Nucleus accumbens (tissue), 56 donors: ENCODE measurements at regions not wholly inside any gene's neighbourhood (a gene's known extent, or its start where the extent isn't known, plus 50 kb on each side); places are given as distances from the start of the nearest gene placed in this dataset.

Experiments
- DNase-seq, 56 donors: peaks; one replicate each; lab custom pipeline; 2025; lab: John Stamatoyannopoulos, UW

- DNase-seq = no peak
These were observed 55.7 kb upstream of the OR5AN1 start for GRCh38 chr11:59302991-59303390.

GRCh38 chr11:59295435-59295834 lies 63.3 kb upstream of the OR5AN1 start:
- no peak for DNase-seq

DNA sequence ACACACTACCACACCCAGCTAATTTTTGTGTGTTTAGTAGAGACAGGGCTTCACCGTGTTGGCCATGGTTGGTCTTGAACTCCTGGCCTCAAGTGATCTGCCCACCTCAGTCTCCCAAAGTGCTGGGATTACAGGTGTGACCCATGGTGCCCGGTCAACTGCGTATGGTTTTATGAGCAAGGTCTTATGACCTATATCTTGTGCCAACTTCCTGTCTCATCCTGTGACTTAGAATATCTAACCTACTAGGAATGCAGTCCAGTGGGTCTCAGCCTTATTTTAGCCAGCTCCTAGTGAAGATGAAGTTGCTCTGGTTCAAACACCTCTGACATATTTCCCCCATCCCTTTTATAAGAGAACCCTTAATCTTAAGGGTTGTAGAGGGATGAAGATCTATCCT lies 66.1 kb upstream of the OR5AN1 start:
- no peak for DNase-seq

DNA sequence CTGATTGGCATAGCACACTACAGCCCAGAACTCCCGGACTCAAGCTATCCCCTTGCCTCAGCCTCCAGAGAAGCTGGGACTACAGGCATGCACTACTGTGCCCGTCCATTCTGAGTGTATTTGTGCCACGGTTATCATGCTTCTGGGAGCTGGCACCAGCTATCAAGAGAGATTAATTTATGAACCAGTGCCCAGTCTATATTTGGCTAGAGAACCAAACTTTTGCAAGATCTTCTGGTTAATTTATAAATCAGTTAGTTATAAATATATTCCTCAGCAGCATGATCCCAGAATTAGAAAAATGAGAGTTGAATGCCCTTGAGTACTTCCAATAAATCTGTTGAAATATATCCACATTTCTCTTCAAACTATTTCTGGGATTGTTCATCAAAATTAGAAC lies 67.5 kb upstream of the OR5AN1 start:
- no peak for DNase-seq

DNA sequence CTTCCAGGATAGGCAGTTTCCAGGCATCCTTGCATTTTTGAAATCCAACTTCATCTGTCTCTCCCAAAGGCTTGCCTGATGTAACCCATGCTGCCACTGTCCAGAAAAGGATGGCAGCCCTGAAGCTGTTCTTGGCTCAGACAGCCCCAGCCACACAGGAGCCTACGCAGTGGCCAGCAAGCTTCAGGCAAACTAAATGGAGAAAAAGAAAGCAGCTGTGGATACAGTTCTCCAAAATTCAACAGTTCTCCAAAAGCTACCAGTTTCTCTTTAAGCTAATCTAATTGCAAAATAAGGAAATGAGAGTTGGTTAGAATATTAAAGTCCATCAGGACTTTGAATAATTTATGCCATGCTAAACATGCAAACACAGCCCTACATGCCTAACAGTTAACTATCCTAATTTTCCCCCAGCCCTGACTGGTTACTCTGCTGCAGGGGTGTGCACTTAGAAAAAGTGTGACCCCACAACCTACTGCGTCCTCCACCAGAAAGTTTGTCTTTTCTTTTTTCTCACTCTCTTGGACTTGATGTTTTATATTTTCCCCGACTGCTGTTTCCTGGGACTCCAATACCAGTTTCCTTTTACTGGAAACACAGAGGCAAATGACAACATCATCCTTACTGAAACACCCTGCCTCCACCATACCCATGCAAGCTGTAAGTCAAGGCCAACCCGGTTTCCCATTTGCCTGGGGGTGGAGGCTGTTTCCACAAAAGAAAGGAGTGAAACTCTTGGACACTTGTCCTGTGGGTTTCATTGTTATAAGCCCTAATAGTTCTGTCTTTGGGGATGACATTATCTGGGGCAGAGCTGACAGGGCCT lies 69.1 kb upstream of the OR5AN1 start:
- no peak for DNase-seq

GRCh38 chr11:59285716-59286260 lies 72.9 kb upstream of the OR5AN1 start:
- no peak for DNase-seq

DNA sequence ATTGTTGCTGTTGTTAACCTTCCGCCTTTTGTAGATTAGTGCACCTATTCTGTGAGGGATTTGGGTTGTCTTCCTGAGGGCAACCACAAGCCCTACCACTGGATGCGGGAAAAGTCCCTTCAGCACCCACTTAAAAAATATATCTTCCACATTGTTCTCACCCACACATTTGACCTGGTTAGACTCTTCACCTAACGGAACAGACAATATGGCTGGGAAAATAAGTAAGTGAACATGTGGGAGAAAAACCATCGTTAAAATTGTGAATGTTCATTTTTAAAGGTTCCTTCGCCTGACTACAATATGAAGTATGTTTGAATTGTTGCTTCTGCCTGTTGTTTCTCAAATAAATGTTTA lies 72.0 kb upstream of the MPEG1 start:
- no peak for DNase-seq

- DNase-seq = peak in 23 of 56 donors; percentile 3 to 61 (median 12)
These were observed 71.4 kb upstream of the MPEG1 start for GRCh38 chr11:59283825-59284772.

GRCh38 chr11:59283311-59283710 lies 70.6 kb upstream of the MPEG1 start:
- no peak for DNase-seq

GRCh38 chr11:59281177-59281576 lies 68.5 kb upstream of the MPEG1 start:
- DNase-seq = no peak

DNA sequence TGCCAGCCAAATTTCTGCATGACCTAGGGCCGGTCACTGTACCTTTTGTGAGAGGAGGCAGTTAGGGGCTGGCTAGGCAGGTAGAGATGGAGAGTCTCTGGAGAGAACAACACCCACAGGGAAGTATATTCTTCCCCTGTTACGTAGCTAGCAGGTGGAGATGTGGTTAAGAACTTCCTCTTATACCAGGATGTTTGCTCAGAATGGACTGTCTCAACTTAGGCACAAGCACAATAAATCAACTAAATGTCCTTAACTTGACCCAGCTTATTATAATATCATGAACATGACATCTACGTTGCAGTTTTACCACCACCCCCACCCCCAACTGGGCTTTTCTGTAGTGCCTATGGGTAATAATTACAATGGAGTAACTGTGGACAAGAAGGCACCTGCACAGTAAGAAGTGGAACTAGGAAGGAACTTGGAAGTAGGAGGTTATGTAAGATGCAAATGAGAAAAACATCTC lies 60.7 kb upstream of the MPEG1 start:
- DNase-seq = no peak

DNA sequence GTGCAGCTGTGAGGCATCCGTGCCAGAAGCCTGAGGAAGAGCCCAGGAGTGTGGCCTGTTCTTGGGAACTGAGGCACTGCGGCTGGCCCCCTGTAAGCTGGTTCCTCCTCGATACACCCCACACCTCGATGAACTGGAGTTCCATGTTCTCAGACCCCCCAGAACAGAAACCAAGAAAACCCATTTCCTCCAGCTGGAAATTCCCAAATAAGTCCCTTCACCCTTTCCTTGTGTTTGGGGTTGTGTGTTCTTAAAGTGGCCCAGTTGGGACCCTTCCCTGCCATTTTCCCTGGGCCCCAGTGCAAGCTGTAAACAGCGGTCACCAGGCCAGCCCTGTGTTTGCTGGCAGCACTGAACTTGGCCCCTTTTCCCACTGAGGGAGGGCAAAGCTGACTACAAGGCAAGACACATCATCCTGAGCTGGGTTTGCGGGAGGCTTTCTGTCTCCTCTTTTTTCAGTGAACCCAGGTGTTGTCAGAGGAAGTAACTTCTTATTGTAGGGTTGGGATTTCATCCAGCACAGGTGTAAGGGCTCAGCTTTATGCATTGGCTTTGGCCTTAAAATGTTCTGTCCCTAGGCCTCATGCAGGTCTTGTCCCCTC lies 60.1 kb upstream of the MPEG1 start:
- no peak for DNase-seq

DNA sequence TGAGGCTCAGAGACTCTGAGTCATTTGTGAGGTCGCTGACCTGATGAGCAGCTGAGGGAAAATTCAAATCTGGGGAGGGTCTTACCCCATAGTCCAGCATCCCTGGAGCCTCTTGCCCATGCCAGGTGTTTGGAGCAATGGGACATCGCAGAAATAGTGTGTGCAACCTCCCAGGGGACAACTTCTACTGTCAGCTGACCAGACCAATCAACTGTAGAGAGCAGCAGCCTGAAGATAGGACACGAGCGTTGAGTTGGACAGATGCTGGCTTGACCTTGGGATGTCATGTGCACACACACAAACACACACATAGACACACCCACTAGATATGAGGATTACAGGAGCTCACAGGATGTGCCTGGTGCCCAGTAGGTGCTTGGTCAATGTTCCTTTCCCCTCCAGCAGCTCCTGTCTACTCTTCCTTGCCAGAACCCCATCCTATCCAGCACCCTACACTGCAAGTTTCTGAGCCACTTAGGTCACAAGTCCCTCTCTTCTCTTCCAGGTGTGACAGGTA lies 59.1 kb upstream of the MPEG1 start:
- DNase-seq = no peak

- no peak for DNase-seq
These were observed 58.6 kb upstream of the MPEG1 start for GRCh38 chr11:59271247-59271755.

GRCh38 chr11:59267736-59268475 lies 55.2 kb upstream of the MPEG1 start:
- no peak for DNase-seq

- no peak for DNase-seq
These were observed 54.5 kb upstream of the MPEG1 start for GRCh38 chr11:59267196-59267595.

DNA sequence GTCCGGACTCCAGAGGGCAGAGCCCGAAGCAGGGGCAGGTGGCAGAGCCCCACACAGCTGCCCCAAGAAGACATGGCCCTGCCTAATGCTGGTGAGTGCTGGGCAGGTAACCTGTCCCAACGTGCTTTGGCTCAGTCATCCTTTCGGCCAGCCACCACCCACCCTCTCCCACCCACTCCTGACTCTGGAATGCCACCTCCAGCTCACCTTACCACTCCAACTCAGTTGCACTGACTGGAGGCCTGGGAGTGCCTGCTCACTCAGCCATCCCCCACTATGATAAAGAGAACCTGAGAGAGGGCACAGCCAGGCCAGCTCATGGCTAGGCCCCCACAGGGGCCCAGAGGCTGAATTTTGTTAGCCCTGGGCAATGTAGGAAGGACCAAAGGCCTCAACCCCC lies 53.8 kb upstream of the MPEG1 start:
- DNase-seq = no peak

- no peak for DNase-seq
These were observed 53.0 kb upstream of the MPEG1 start for GRCh38 chr11:59265735-59266134.

- DNase-seq = no peak
These were observed 52.0 kb upstream of the MPEG1 start for GRCh38 chr11:59264736-59265135.
